ENCODE measurements at regions not wholly inside any gene's neighbourhood (a gene's known extent, or its start where the extent isn't known, plus 50 kb on each side); places are given as distances from the start of the nearest gene placed in this dataset.
A peak's percentile ranks its signal among the peaks of the same experiment; 100 is the strongest.

DNA sequence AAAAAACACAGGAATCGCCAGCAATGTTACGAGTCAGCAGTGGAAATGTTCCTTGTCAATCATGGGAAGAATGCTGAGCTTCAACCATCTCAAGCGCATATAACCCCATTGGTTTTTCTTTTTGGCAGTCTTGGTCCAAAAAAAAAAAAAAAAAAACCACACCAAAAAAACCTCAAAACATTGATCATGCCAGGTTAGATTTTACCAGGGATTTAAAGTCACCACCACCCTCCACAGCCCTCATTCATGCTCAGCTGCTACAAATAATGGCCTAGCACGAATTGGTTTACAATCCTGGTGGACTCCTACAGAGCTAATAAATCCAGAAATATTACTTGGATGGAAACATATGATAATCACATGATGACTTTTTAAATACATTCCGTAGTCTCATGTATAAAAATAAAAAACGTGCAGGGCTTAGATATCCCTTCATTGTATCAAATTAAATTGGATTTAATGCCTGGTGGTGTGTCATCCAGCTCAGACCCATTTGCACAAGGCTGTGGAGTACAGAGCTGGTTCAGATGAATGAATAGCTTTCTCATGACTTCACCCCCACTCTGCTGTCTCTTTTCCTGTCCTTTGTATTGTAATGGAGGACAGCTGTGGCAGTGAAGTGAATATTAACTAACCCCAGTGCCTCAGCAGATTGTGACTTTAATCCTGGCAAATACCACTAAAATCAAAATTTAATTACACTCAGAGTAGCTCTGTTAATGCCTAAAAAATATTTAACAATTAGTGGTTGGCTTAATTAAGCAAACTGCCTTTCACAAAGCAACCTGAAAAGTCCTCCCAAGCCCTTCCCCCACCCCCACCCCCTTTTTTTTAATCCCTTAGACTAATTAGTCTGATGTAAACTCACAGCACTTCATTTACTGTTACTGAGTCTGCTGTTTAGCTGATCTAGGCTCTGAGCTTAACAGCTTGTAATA, 626.5 kb upstream of the ZNF608 start:
- Mint-ChIP-seq H3K4me1 (ENCODE audit: low read depth) (peaks cover 8% of the 10 kb centered on the region), H3K27me3 (ENCODE audit: insufficient read depth) (no peaks in the 10 kb centered on the region), H3K36me3 (ENCODE audit: low read depth) (no peaks in the 10 kb centered on the region), H3K4me3 (no peak overlapping the region), H3K27ac (no peak overlapping the region), H3K9me3 (no peaks in the 10 kb centered on the region)
- DNase-seq: peak; percentile 27
- no peak for TF ChIP-seq CTCF (IDR thresholded peaks at IDR 0.05)

DNA sequence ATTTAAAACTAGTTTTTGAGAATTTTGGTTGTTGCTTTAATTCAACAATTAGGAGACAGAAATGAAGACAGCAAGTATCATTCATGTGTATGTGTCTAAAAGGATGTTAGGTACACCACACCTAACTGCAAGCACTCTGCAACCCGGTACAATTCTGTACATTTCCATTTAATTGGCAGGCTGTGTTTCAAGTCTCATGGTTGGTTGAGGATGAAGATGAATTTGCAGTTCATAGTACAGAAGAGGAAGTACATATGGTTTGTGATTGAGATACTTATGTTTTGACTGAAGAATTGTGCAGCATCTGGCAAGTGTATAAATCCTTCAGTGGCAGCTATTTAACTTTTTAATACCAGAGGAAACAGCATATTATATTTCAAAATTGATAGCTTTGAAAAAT, 628.7 kb upstream of the ZNF608 start:
- no peak for TF ChIP-seq CTCF (IDR thresholded peaks at IDR 0.05)
- Mint-ChIP-seq H3K27ac (no peak overlapping the region), H3K9me3 (no peaks in the 10 kb centered on the region), H3K27me3 (ENCODE audit: insufficient read depth) (no peaks in the 10 kb centered on the region), H3K36me3 (ENCODE audit: low read depth) (no peaks in the 10 kb centered on the region), H3K4me1 (ENCODE audit: low read depth) (peaks cover 8% of the 10 kb centered on the region), H3K4me3 (no peak overlapping the region)
- DNase-seq: no peak

DNA sequence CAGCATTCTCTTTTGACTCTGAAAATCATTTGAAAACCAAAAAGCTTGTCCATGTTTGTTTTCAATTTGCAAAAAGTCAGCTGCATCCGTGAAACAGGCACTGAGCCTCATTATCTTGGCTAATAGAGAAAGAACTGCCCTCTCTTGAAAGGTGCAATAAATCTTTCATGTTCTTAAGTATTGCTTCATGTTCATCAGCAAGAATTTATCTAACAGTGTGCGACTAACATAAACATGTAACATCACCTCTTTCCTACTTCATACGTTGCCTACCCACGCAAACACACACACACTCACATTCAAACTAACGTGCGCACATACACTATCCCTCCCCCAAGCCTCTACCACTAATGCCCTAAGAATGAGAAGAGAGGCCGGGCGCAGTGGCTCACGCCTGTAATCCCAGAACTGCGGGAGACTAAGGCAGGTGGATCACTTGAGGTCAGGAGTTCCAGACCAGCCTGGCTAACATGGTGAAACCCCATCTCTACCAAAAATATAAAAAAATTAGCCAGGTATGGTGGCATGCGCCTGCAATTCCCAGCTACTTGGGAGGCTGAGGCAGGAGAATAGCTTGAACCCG, 629.7 kb upstream of the ZNF608 start:
- H3K36me3 Mint-ChIP-seq (ENCODE audit: low read depth): no peaks in the 10 kb centered on the region
- no peak for DNase-seq

DNA sequence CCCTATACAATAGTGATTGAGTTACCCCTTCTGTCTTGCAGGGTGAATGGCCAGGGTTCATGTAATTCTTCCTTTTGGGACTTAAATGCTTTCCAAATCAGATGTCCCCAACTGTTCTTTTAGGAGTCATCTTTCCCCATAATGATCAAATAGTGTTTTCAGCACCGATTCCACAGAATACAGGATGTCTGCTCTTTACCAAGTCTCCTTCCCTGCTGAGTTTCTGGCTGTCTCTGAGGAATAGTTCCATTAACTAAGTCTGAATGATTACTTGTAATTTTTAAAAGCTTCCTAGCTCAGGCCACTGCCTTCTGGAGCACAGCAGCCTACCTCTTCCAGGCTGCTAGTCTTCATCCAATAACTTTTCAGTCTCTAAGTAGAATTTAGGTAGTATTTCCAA, 630.7 kb upstream of the ZNF608 start:
- Mint-ChIP-seq H3K36me3 (ENCODE audit: low read depth) (no peaks in the 10 kb centered on the region), H3K9me3 (no peaks in the 10 kb centered on the region), H3K27ac (no peak overlapping the region), H3K4me3 (no peak overlapping the region), H3K4me1 (ENCODE audit: low read depth) (peaks cover 8% of the 10 kb centered on the region), H3K27me3 (ENCODE audit: insufficient read depth) (no peaks in the 10 kb centered on the region; the same call in 1 of the 2 replicates)
- TF ChIP-seq CTCF (IDR thresholded peaks at IDR 0.05): no peak
- DNase-seq: no peak

More for the DNA sequence above, 629.7 kb upstream of the ZNF608 start:
- Mint-ChIP-seq H3K27me3 (ENCODE audit: insufficient read depth) (no peaks in the 10 kb centered on the region), H3K9me3 (no peaks in the 10 kb centered on the region), H3K4me3 (no peak overlapping the region), H3K27ac (no peak overlapping the region), H3K4me1 (ENCODE audit: low read depth) (peaks cover 8% of the 10 kb centered on the region)
- no peak for TF ChIP-seq CTCF (IDR thresholded peaks at IDR 0.05)

DNA sequence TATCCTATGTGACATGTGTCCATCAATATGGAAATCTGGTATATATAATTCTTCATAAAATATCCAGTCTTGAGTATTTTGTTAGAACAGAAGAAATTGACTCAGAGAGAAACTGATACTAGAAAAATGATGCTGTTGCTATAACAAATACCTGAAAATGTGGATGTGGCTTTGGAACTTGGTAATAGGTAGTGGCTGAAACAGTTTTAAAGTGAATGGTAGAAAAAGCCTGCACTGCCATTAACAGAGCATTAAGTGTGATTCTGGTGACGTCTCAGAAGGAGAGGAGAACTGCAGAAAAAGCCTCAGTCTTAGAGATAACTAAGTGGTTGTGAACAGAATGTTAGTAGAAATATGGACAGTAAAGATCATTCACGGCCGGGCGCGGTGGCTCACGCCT, 634.9 kb upstream of the ZNF608 start:
- no peaks in the 10 kb centered on the region for H3K36me3 Mint-ChIP-seq (ENCODE audit: low read depth)
- TF ChIP-seq CTCF (IDR thresholded peaks at IDR 0.05): no peak
- H3K27ac Mint-ChIP-seq: no peak overlapping the region
- H3K27me3 Mint-ChIP-seq (ENCODE audit: insufficient read depth): no peaks in the 10 kb centered on the region; the same call in 1 of the 2 replicates
- no peaks in the 10 kb centered on the region for H3K4me1 Mint-ChIP-seq (ENCODE audit: low read depth)
- no peak for DNase-seq
- no peak overlapping the region for H3K4me3 Mint-ChIP-seq
- H3K9me3 Mint-ChIP-seq: no peaks in the 10 kb centered on the region

All from HFFc6 (cell line).